ENCODE measurements at regions not wholly inside any gene's neighbourhood (a gene's known extent, or its start where the extent isn't known, plus 50 kb on each side); places are given as distances from the start of the nearest gene placed in this dataset.

GRCh38 chr11:69572861-69573260 lies 68.1 kb upstream of the CCND1 start:
- DNase-seq, result no peak
- no peaks in the 10 kb centered on the region for H3K27me3 ChIP-seq (ENCODE audit: insufficient read depth, low read length)
- H2AK5ac ChIP-seq (ENCODE audit: low read length), result peak overlapping the region; percentile 13

GRCh38 chr11:69573761-69574607 lies 67.0 kb upstream of the CCND1 start:
- H4K12ac ChIP-seq (ENCODE audit: low read depth, low read length), result no peak overlapping the region
- H4K8ac ChIP-seq (ENCODE audit: low read depth, low read length), result no peak overlapping the region
- H2BK12ac ChIP-seq (ENCODE audit: low read length), result no peak overlapping the region
- no peak overlapping the region for H3K23ac ChIP-seq (ENCODE audit: low read length)
- H2AK5ac ChIP-seq (ENCODE audit: low read length), result no peak overlapping the region
- H3K79me2 ChIP-seq (ENCODE audit: control insufficient read depth, insufficient read depth, low read length, poor library complexity), result no peaks in the 10 kb centered on the region
- H4K91ac ChIP-seq (ENCODE audit: low read depth, low read length), result no peak overlapping the region
- H3K9me3 ChIP-seq (ENCODE audit: insufficient read depth, low read depth, low read length), result no peaks in the 10 kb centered on the region
- H2BK5ac ChIP-seq (ENCODE audit: low read depth, low read length, poor library complexity), result no peak overlapping the region
- H2BK120ac ChIP-seq (ENCODE audit: insufficient read depth, low read length, poor library complexity), result no peak overlapping the region
- H3K9ac ChIP-seq (ENCODE audit: low read length), result no peak overlapping the region
- no peaks in the 10 kb centered on the region for H3K36me3 ChIP-seq (ENCODE audit: control insufficient read depth in 1 of 2, insufficient read depth in 2 of 2, low read length in 2 of 2)
- H3K79me1 ChIP-seq (ENCODE audit: low read length), result no peaks in the 10 kb centered on the region
- WGBS (ENCODE audit: extremely low coverage, insufficient coverage, insufficient read length), result no CpG with 5 or more reads among the region's 13 CpGs
- no peak for DNase-seq
- H3K27me3 ChIP-seq (ENCODE audit: insufficient read depth, low read length), result no peaks in the 10 kb centered on the region
- H3K27ac ChIP-seq (ENCODE audit: low read depth, low read length), result no peak overlapping the region
- no peak overlapping the region for H3K14ac ChIP-seq (ENCODE audit: low read length)
- H3K4me1 ChIP-seq (ENCODE audit: control insufficient read depth in 1 of 2, insufficient read depth in 2 of 2, low read length in 2 of 2), result peaks cover 4 to 5% of the 10 kb centered on the region in 2 experiments
- H2AFZ ChIP-seq (ENCODE audit: insufficient read depth, low read length, poor library complexity), result no peak overlapping the region
- H3K18ac ChIP-seq (ENCODE audit: low read length), result no peak overlapping the region
- H3K4me2 ChIP-seq (ENCODE audit: low read length), result no peak overlapping the region
- no peak overlapping the region for H3K4ac ChIP-seq (ENCODE audit: low read depth, low read length)
- H3K4me3 ChIP-seq (ENCODE audit: low read depth, low read length), result no peak overlapping the region

More at GRCh38 chr11:69572861-69573260, 68.1 kb upstream of the CCND1 start:
- no CpG with 5 or more reads among the region's 5 CpGs for WGBS (ENCODE audit: extremely low coverage, insufficient coverage, insufficient read length)
- no peak overlapping the region for H2BK120ac ChIP-seq (ENCODE audit: insufficient read depth, low read length, poor library complexity)
- no peaks in the 10 kb centered on the region for H3K36me3 ChIP-seq (ENCODE audit: control insufficient read depth in 1 of 2, insufficient read depth in 2 of 2, low read length in 2 of 2)
- no peak overlapping the region for H4K8ac ChIP-seq (ENCODE audit: low read depth, low read length)
- peaks cover 9 to 10% of the 10 kb centered on the region in 2 experiments for H3K4me1 ChIP-seq (ENCODE audit: control insufficient read depth in 1 of 2, insufficient read depth in 2 of 2, low read length in 2 of 2)
- H3K14ac ChIP-seq (ENCODE audit: low read length), result no peak overlapping the region
- no peaks in the 10 kb centered on the region for H3K79me1 ChIP-seq (ENCODE audit: low read length)
- no peak overlapping the region for H2BK5ac ChIP-seq (ENCODE audit: low read depth, low read length, poor library complexity)
- no peak overlapping the region for H3K4ac ChIP-seq (ENCODE audit: low read depth, low read length)
- H2BK12ac ChIP-seq (ENCODE audit: low read length), result no peak overlapping the region
- no peak overlapping the region for H4K12ac ChIP-seq (ENCODE audit: low read depth, low read length)
- H3K4me2 ChIP-seq (ENCODE audit: low read length), result no peak overlapping the region
- no peaks in the 10 kb centered on the region for H3K9me3 ChIP-seq (ENCODE audit: insufficient read depth, low read depth, low read length)
- no peak overlapping the region for H3K9ac ChIP-seq (ENCODE audit: low read length)
- H3K4me3 ChIP-seq (ENCODE audit: low read depth, low read length), result no peak overlapping the region
- no peak overlapping the region for H2AFZ ChIP-seq (ENCODE audit: insufficient read depth, low read length, poor library complexity)
- H4K91ac ChIP-seq (ENCODE audit: low read depth, low read length), result no peak overlapping the region
- no peaks in the 10 kb centered on the region for H3K79me2 ChIP-seq (ENCODE audit: control insufficient read depth, insufficient read depth, low read length, poor library complexity)
- no peak overlapping the region for H3K23ac ChIP-seq (ENCODE audit: low read length)
- no peak overlapping the region for H3K18ac ChIP-seq (ENCODE audit: low read length)
- no peak overlapping the region for H3K27ac ChIP-seq (ENCODE audit: low read depth, low read length)

- Histone ChIP-seq H3K36me3 (ENCODE audit: control insufficient read depth in 1 of 2, insufficient read depth in 2 of 2, low read length in 2 of 2) (no peaks in the 10 kb centered on the region), H3K4me2 (ENCODE audit: low read length) (no peak overlapping the region), H4K91ac (ENCODE audit: low read depth, low read length) (no peak overlapping the region), H4K12ac (ENCODE audit: low read depth, low read length) (no peak overlapping the region), H3K4me1 (ENCODE audit: control insufficient read depth in 1 of 2, insufficient read depth in 2 of 2, low read length in 2 of 2) (peaks cover 4 to 5% of the 10 kb centered on the region in 2 experiments), H4K8ac (ENCODE audit: low read depth, low read length) (no peak overlapping the region), H3K27me3 (ENCODE audit: insufficient read depth, low read length) (no peaks in the 10 kb centered on the region), H3K9me3 (ENCODE audit: insufficient read depth, low read depth, low read length) (no peaks in the 10 kb centered on the region), H2BK120ac (ENCODE audit: insufficient read depth, low read length, poor library complexity) (no peak overlapping the region), H3K79me2 (ENCODE audit: control insufficient read depth, insufficient read depth, low read length, poor library complexity) (no peaks in the 10 kb centered on the region), H3K18ac (ENCODE audit: low read length) (no peak overlapping the region), H3K27ac (ENCODE audit: low read depth, low read length) (no peak overlapping the region), H3K14ac (ENCODE audit: low read length) (no peak overlapping the region), H2BK5ac (ENCODE audit: low read depth, low read length, poor library complexity) (no peak overlapping the region), H3K4ac (ENCODE audit: low read depth, low read length) (no peak overlapping the region), H2AFZ (ENCODE audit: insufficient read depth, low read length, poor library complexity) (no peak overlapping the region), H3K9ac (ENCODE audit: low read length) (no peak overlapping the region), H3K79me1 (ENCODE audit: low read length) (no peaks in the 10 kb centered on the region), H3K23ac (ENCODE audit: low read length) (no peak overlapping the region), H2AK5ac (ENCODE audit: low read length) (no peak overlapping the region), H2BK12ac (ENCODE audit: low read length) (no peak overlapping the region), H3K4me3 (ENCODE audit: low read depth, low read length) (no peak overlapping the region)
- no peak for DNase-seq
- WGBS (ENCODE audit: extremely low coverage, insufficient coverage, insufficient read length), result no CpG with 5 or more reads among the region's 16 CpGs
Observed at GRCh38 chr11:69574608-69575255, 66.2 kb upstream of the CCND1 start.

GRCh38 chr11:69575296-69576068 lies 65.5 kb upstream of the CCND1 start:
- Histone ChIP-seq H3K27ac (ENCODE audit: low read depth, low read length) (no peak overlapping the region), H2AK5ac (ENCODE audit: low read length) (no peak overlapping the region), H3K4me1 (ENCODE audit: control insufficient read depth in 1 of 2, insufficient read depth in 2 of 2, low read length in 2 of 2) (peaks cover 4 to 5% of the 10 kb centered on the region in 2 experiments), H4K91ac (ENCODE audit: low read depth, low read length) (no peak overlapping the region), H3K9me3 (ENCODE audit: insufficient read depth, low read depth, low read length) (no peaks in the 10 kb centered on the region), H3K27me3 (ENCODE audit: insufficient read depth, low read length) (no peaks in the 10 kb centered on the region), H2BK5ac (ENCODE audit: low read depth, low read length, poor library complexity) (no peak overlapping the region), H3K79me2 (ENCODE audit: control insufficient read depth, insufficient read depth, low read length, poor library complexity) (no peaks in the 10 kb centered on the region), H4K12ac (ENCODE audit: low read depth, low read length) (no peak overlapping the region), H3K36me3 (ENCODE audit: control insufficient read depth in 1 of 2, insufficient read depth in 2 of 2, low read length in 2 of 2) (no peaks in the 10 kb centered on the region), H4K8ac (ENCODE audit: low read depth, low read length) (no peak overlapping the region), H3K4me3 (ENCODE audit: low read depth, low read length) (no peak overlapping the region), H3K23ac (ENCODE audit: low read length) (no peak overlapping the region), H2BK120ac (ENCODE audit: insufficient read depth, low read length, poor library complexity) (no peak overlapping the region), H2BK12ac (ENCODE audit: low read length) (no peak overlapping the region), H3K79me1 (ENCODE audit: low read length) (no peaks in the 10 kb centered on the region), H2AFZ (ENCODE audit: insufficient read depth, low read length, poor library complexity) (no peak overlapping the region), H3K4me2 (ENCODE audit: low read length) (no peak overlapping the region), H3K9ac (ENCODE audit: low read length) (no peak overlapping the region), H3K4ac (ENCODE audit: low read depth, low read length) (no peak overlapping the region), H3K18ac (ENCODE audit: low read length) (no peak overlapping the region), H3K14ac (ENCODE audit: low read length) (no peak overlapping the region)
- DNase-seq, result peak in 1 of 2 donors; percentile 46
- no CpG with 5 or more reads among the region's 14 CpGs for WGBS (ENCODE audit: extremely low coverage, insufficient coverage, insufficient read length)

All from trophoblast cell (in vitro differentiated cells and primary cell).